CD4-positive, alpha-beta memory T cell (primary cell): ENCODE measurements at regions not wholly inside any gene's neighbourhood (a gene's known extent, or its start where the extent isn't known, plus 50 kb on each side); places are given as distances from the start of the nearest gene placed in this dataset.

Experiments
- CTCF ChIA-PET: fragments of 350-600 bp; sonication (Branson Sonifier 250); formaldehyde crosslinking; loops from one replicate; lab custom pipeline; 2021; ENCODE audit warnings: inconsistent platforms; ENCODE audit not compliant: partially characterized antibody; lab: Charles Lee
- POLR2A ChIA-PET: fragments of 350-600 bp; sonication (Branson Sonifier 250); formaldehyde crosslinking; loops from one replicate; lab custom pipeline; 2021; ENCODE audit not compliant: partially characterized antibody; lab: Charles Lee
- DNase-seq, 5 donors: peaks; one replicate each; pipeline versions ENCODE4 v3.0.0 to v3.0.0-alpha.2; 2020 to 2022; ENCODE audit warnings: mixed read lengths in 1 of 5
- H3K27ac ChIP-seq: one replicate; pipeline ENCODE4 v1.7.0; 2013; ENCODE audit warnings: low read depth, low read length
- H3K27me3 ChIP-seq: 2 replicates; pipeline ENCODE4 v1.7.0; 2013; ENCODE audit warnings: mild to moderate bottlenecking, low read length, moderate library complexity; ENCODE audit not compliant: insufficient read depth
- H3K36me3 ChIP-seq: 2 replicates; pipeline ENCODE4 v1.7.0; 2013; ENCODE audit warnings: mild to moderate bottlenecking, low read length, moderate library complexity; ENCODE audit not compliant: insufficient read depth
- H3K4me1 ChIP-seq: 2 replicates; pipeline ENCODE4 v1.7.0; 2013; ENCODE audit warnings: mild to moderate bottlenecking, low read length, moderate library complexity; ENCODE audit not compliant: insufficient read depth
- H3K4me3 ChIP-seq, 2 donors: one replicate each; pipeline ENCODE4 v1.7.0; 2013; ENCODE audit warnings: low read length in 2 of 2, mild to moderate bottlenecking in 1 of 2
- H3K9me3 ChIP-seq, 2 donors: one replicate each; pipeline ENCODE4 v1.7.0; 2013; ENCODE audit warnings: low read length in 2 of 2, control low read depth in 1 of 2; ENCODE audit not compliant: control insufficient read depth in 1 of 2
- H3K27ac Mint-ChIP-seq, 7 donors: one replicate each; pipeline ENCODE4 v1.8.0; 2020 to 2021; ENCODE audit warnings: mixed read lengths in 7 of 7, mild to moderate bottlenecking in 6 of 7, inconsistent platforms in 3 of 7, moderate library complexity in 3 of 7
- H3K27me3 Mint-ChIP-seq, 2 donors: one replicate each; pipeline ENCODE4 v1.8.0; 2020 to 2021; ENCODE audit warnings: mixed read lengths in 2 of 2
- H3K36me3 Mint-ChIP-seq, 2 donors: one replicate each; pipeline ENCODE4 v1.8.0; 2020 to 2021; ENCODE audit warnings: mixed read lengths in 2 of 2, inconsistent platforms in 1 of 2, mild to moderate bottlenecking in 1 of 2
- H3K4me1 Mint-ChIP-seq, 4 donors: one replicate each; pipeline ENCODE4 v1.8.0; 2020 to 2021; ENCODE audit warnings: mixed read lengths in 4 of 4, mild to moderate bottlenecking in 1 of 4
- H3K4me3 Mint-ChIP-seq, 8 donors: one replicate each; pipeline ENCODE4 v1.8.0; 2020 to 2021; ENCODE audit warnings: mixed read lengths in 8 of 8, mild to moderate bottlenecking in 7 of 8, moderate library complexity in 6 of 8, inconsistent platforms in 3 of 8
- H3K9me3 Mint-ChIP-seq, 8 donors: one replicate each; pipeline ENCODE4 v1.8.0; 2020 to 2021; ENCODE audit warnings: mixed read lengths in 8 of 8, mild to moderate bottlenecking in 5 of 8, inconsistent platforms in 3 of 8, moderate library complexity in 1 of 8
- intact Hi-C: fragments of 100-400 bp; cut with micrococcal nuclease; formaldehyde crosslinking; loops from one replicate; pipeline ENCODE4 v1.15.1; 2023

GRCh38 chr12:74988156-74988555 lies 221.5 kb downstream of the KCNC2 start:
- Histone ChIP-seq H3K36me3 (no peaks in the 10 kb centered on the region), H3K27ac (no peak overlapping the region), H3K9me3 (no peaks in the 10 kb centered on the region), H3K4me3 (no peak overlapping the region), H3K27me3 (no peaks in the 10 kb centered on the region), H3K4me1 (no peaks in the 10 kb centered on the region)
- intact Hi-C loops = no loop called here
- H3K27me3 Mint-ChIP-seq = no peaks in the 10 kb centered on the region
- peaks cover 0 to 6% (median 2%) of the 10 kb centered on the region in 4 donors for H3K4me1 Mint-ChIP-seq
- CTCF ChIA-PET = no interaction called here
- H3K9me3 Mint-ChIP-seq = peaks cover 0 to 7% (median under 1%) of the 10 kb centered on the region in 8 donors
- no peak overlapping the region for H3K4me3 Mint-ChIP-seq
- POLR2A ChIA-PET = no interaction called here
- DNase-seq = no peak
- no peak overlapping the region for H3K27ac Mint-ChIP-seq
- no peaks in the 10 kb centered on the region for H3K36me3 Mint-ChIP-seq
